ENCODE measurements at regions not wholly inside any gene's neighbourhood (a gene's known extent, or its start where the extent isn't known, plus 50 kb on each side); places are given as distances from the start of the nearest gene placed in this dataset.
"Not testable (repeated sequence)": the region's sequence is repeated elsewhere in the genome, so short reads cannot be mapped to it uniquely, and the experiment has no call there.

DNA sequence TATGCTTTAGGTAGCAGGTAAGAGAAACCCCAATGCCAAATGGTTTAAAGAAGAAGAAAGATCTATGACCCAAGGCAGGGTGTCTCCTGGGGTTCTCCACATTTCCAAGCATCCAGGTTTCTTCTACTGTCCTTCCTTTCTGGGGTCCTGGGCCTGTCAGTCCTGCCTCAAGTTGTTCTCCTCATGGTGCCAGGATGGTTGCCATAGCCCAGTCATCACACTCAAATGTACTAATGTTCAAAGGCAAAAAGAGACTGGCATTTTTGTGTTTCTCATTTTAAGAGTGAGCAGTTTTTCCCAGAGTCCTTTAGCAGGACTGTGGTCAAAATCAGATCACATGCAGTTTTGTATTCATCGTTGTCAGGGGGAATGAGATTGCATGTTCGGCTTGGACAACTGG is 59.9 kb upstream of the BOD1 start:
- no peak overlapping the region for H3K27ac ChIP-seq
- no peak for DNase-seq
- no peaks in the 10 kb centered on the region for H3K36me3 ChIP-seq
- no peaks in the 10 kb centered on the region for H3K9me3 ChIP-seq (ENCODE audit: severe bottlenecking)
- TF ChIP-seq CTCF (IDR thresholded peaks at IDR 0.05; ENCODE audit: low read depth, low read length), result no peak
- no peak overlapping the region for H3K4me3 ChIP-seq (ENCODE audit: low read depth, low read length)
- no peaks in the 10 kb centered on the region for H3K27me3 ChIP-seq (ENCODE audit: insufficient read depth, low read depth, severe bottlenecking)

- Histone ChIP-seq H3K36me3 (no peaks in the 10 kb centered on the region), H3K27me3 (ENCODE audit: insufficient read depth, low read depth, severe bottlenecking) (no peaks in the 10 kb centered on the region), H3K4me3 (ENCODE audit: low read depth, low read length) (no peak overlapping the region), H3K27ac (no peak overlapping the region), H3K9me3 (ENCODE audit: severe bottlenecking) (no peaks in the 10 kb centered on the region)
- no peak for DNase-seq
- TF ChIP-seq CTCF (IDR thresholded peaks at IDR 0.05; ENCODE audit: low read depth, low read length), result no peak
Measured at GRCh38 chr5:173677125-173677672, 60.7 kb upstream of the BOD1 start.

DNA sequence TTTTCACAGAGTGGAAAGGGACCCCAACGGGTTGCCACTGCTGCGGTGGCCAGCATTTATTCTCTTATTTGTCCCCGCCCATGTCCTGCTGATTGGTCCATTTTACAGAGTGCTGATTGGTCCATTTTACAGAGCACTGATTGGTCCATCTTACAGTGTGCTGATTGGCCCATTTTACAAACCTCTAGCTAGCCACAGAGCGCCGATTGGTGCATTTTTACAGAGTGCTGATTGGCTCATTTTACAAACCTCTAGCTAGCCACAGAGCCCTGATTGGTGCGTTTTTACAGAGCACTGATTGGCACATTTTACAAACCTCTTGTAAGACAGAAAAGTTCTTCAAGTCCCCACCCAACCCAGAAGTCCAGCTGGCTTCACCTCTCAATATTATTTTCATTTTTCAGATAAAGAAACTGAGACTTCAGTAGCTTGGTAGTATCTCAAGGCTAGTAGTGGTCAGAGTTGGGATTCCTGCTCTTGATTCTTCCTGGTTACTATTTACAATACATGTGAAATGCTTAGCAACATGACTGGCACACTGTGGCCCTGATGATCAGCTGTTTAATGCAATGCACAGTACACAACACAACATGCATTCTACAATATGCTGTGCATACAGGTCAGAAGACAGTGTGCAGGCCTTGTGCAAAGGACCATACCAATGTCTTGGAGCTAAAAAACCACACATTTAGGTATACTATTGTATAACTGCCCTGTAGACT is 63.6 kb upstream of the BOD1 start:
- no peaks in the 10 kb centered on the region for H3K27me3 ChIP-seq (ENCODE audit: insufficient read depth, low read depth, severe bottlenecking)
- no peaks in the 10 kb centered on the region for H3K36me3 ChIP-seq
- no peak for TF ChIP-seq CTCF (IDR thresholded peaks at IDR 0.05; ENCODE audit: low read depth, low read length)
- peaks cover 6% of the 10 kb centered on the region for H3K9me3 ChIP-seq (ENCODE audit: severe bottlenecking)
- H3K4me3 ChIP-seq (ENCODE audit: low read depth, low read length), result no peak overlapping the region
- no peak overlapping the region for H3K27ac ChIP-seq
- DNase-seq, result no peak

GRCh38 chr5:173680660-173681242 is 64.3 kb upstream of the BOD1 start:
- Histone ChIP-seq H3K36me3 (no peaks in the 10 kb centered on the region), H3K4me3 (ENCODE audit: low read depth, low read length) (no peak overlapping the region), H3K27ac (no peak overlapping the region), H3K27me3 (ENCODE audit: insufficient read depth, low read depth, severe bottlenecking) (no peaks in the 10 kb centered on the region), H3K9me3 (ENCODE audit: severe bottlenecking) (peaks cover 9% of the 10 kb centered on the region)
- DNase-seq, result no peak
- TF ChIP-seq CTCF (IDR thresholded peaks at IDR 0.05; ENCODE audit: low read depth, low read length), result no peak

- Histone ChIP-seq H3K27ac (no peak overlapping the region), H3K9me3 (ENCODE audit: severe bottlenecking) (peaks cover 9% of the 10 kb centered on the region), H3K27me3 (ENCODE audit: insufficient read depth, low read depth, severe bottlenecking) (no peaks in the 10 kb centered on the region), H3K4me3 (ENCODE audit: low read depth, low read length) (no peak overlapping the region), H3K36me3 (no peaks in the 10 kb centered on the region)
- no peak for TF ChIP-seq CTCF (IDR thresholded peaks at IDR 0.05; ENCODE audit: low read depth, low read length)
- no peak for DNase-seq
Measured at GRCh38 chr5:173682313-173682712, 65.9 kb upstream of the BOD1 start.

DNA sequence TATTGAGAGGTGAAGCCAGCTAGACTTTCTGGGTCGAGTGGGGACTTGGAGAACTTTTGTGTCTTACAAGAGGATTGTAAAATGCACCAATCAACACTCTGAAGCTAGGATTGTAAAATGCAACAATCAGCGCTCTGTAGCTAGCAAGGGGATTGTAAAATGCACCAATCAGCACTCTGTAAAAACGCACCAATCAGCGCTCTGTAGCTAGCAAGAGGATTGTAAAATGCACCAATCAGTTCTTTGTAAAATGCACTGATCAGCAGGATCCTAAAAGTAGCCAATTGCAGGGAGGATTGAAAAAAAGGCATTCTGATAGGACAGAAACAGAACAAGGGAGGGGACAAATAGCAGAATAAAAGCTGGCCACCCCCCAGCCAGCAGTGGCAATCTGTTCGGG is 68.1 kb upstream of the BOD1 start:
- H3K9me3 ChIP-seq (ENCODE audit: severe bottlenecking); H3K27ac ChIP-seq; H3K4me3 ChIP-seq (ENCODE audit: low read depth, low read length); H3K36me3 ChIP-seq; DNase-seq; H3K27me3 ChIP-seq (ENCODE audit: insufficient read depth, low read depth, severe bottlenecking): not testable (repeated sequence)

Data from WERI-Rb-1 (cell line).